Breast epithelium (tissue), 4 donors: ENCODE measurements at regions not wholly inside any gene's neighbourhood (a gene's known extent, or its start where the extent isn't known, plus 50 kb on each side); places are given as distances from the start of the nearest gene placed in this dataset.

Experiments used
- DNase-seq, 2 donors: peaks; one replicate each; pipeline ENCODE4 v3.0.0-alpha.2; 2019; ENCODE audit warnings: low spot score in 2 of 2
- H3K27ac ChIP-seq, 2 donors: fragments of 200-600 bp; sonication (generic) in 1 of 2; one replicate each; pipeline ENCODE4 v1.5.1; 2016 to 2019; ENCODE audit warnings: mild to moderate bottlenecking in 1 of 2
- H3K27me3 ChIP-seq, 2 donors: fragments of 200-600 bp; sonication (generic) in 1 of 2; one replicate each; pipeline versions ENCODE4 v1.5.1 to v1.6.0; 2017 to 2019; ENCODE audit warnings: control low read depth in 1 of 2, mild to moderate bottlenecking in 1 of 2
- H3K36me3 ChIP-seq: fragments of 200-600 bp; one replicate; pipeline ENCODE4 v1.5.1; 2019
- H3K4me1 ChIP-seq, 2 donors: fragments of 200-600 bp; sonication (generic); one replicate each; pipeline ENCODE4 v1.5.1; 2016 to 2019; ENCODE audit warnings: control low read depth in 1 of 2
- H3K4me3 ChIP-seq, 3 donors: fragments of 200-600 bp; sonication (generic); 1 replicate in 2 of 3; 2 replicates in 1 of 3; pipeline ENCODE4 v1.5.1; 2016 to 2019; ENCODE audit warnings: mild to moderate bottlenecking in 3 of 3, moderate library complexity in 2 of 3
- H3K9me3 ChIP-seq, 2 donors: fragments of 200-600 bp; sonication (generic) in 1 of 2; one replicate each; pipeline ENCODE4 v1.5.1; 2016 to 2019; ENCODE audit warnings: control low read depth in 1 of 2
- CTCF ChIP-seq, 3 donors: fragments of 450-650 bp; IDR thresholded peaks; one replicate each; pipeline ENCODE4 v1.5.1; 2016 to 2017; ENCODE audit warnings: antibody characterized with exemption in 3 of 3, mild to moderate bottlenecking in 3 of 3, moderate library complexity in 3 of 3
- POLR2A ChIP-seq: fragments of 450-650 bp; IDR thresholded peaks from one replicate; pipeline ENCODE4 v1.6.1; 2016; ENCODE audit warnings: antibody characterized with exemption, mild to moderate bottlenecking, moderate library complexity
- POLR2AphosphoS5 ChIP-seq, 3 donors: sonication (generic); formaldehyde crosslinking; IDR thresholded peaks; one replicate each; pipeline ENCODE4 v1.6.1; 2017; ENCODE audit warnings: antibody characterized with exemption in 3 of 3
- intact Hi-C: fragments of 100-400 bp; cut with DNase I; formaldehyde crosslinking; loops from one replicate; pipeline ENCODE4 v1.15.1; 2023; ENCODE audit warnings: low total_unique reads

- intact Hi-C loops, result no loop called here
- no peak overlapping the region for H3K27ac ChIP-seq
- no peak for TF ChIP-seq POLR2AphosphoS5 (IDR thresholded peaks at IDR 0.05)
- TF ChIP-seq CTCF (IDR thresholded peaks at IDR 0.05), result no peak
- TF ChIP-seq POLR2A, result no peak
Measured at GRCh38 chr3:82100378-82100777, 338.9 kb upstream of the GBE1 start.

GRCh38 chr3:82093641-82094040 is 332.2 kb upstream of the GBE1 start:
- Histone ChIP-seq H3K27ac (no peak overlapping the region), H3K36me3 (no peaks in the 10 kb centered on the region), H3K4me1 (no peaks in the 10 kb centered on the region), H3K27me3 (no peaks in the 10 kb centered on the region), H3K4me3 (no peak overlapping the region), H3K9me3 (peaks cover 0 to 5% of the 10 kb centered on the region in 2 donors)
- intact Hi-C loops, result loop anchor here (10.0 kb wide), 1 partner anchor 1409 kb away; no protein-coding TSS in a partner anchor
- no peak for DNase-seq
- no peak for TF ChIP-seq POLR2AphosphoS5 (IDR thresholded peaks at IDR 0.05)

More at GRCh38 chr3:82100378-82100777, 338.9 kb upstream of the GBE1 start:
- Histone ChIP-seq H3K4me1 (no peaks in the 10 kb centered on the region), H3K4me3 (no peak overlapping the region), H3K9me3 (no peaks in the 10 kb centered on the region), H3K36me3 (no peaks in the 10 kb centered on the region), H3K27me3 (no peaks in the 10 kb centered on the region)
- DNase-seq, result peak in 1 of 2 donors; percentile 23

- TF ChIP-seq CTCF (IDR thresholded peaks at IDR 0.05) (no peak), POLR2AphosphoS5 (IDR thresholded peaks at IDR 0.05) (no peak), POLR2A (no peak)
- H3K27me3 ChIP-seq, result no peaks in the 10 kb centered on the region
- no peaks in the 10 kb centered on the region for H3K4me1 ChIP-seq
- no peak overlapping the region for H3K27ac ChIP-seq
- DNase-seq, result no peak
- intact Hi-C loops, result no loop called here
- H3K9me3 ChIP-seq, result peaks cover 0 to 5% of the 10 kb centered on the region in 2 donors
- no peak overlapping the region for H3K4me3 ChIP-seq
- H3K36me3 ChIP-seq, result no peaks in the 10 kb centered on the region
Measured at GRCh38 chr3:82088749-82089148, 327.3 kb upstream of the GBE1 start.

- intact Hi-C loops, result no loop called here
- no peaks in the 10 kb centered on the region for H3K36me3 ChIP-seq
Measured at GRCh38 chr3:82087958-82088357, 326.5 kb upstream of the GBE1 start.

GRCh38 chr3:82085851-82086475 is 324.5 kb upstream of the GBE1 start:
- intact Hi-C loops, result no loop called here
- Histone ChIP-seq H3K9me3 (no peaks in the 10 kb centered on the region), H3K27ac (no peak overlapping the region), H3K4me3 (no peak overlapping the region), H3K4me1 (no peaks in the 10 kb centered on the region), H3K27me3 (no peaks in the 10 kb centered on the region), H3K36me3 (no peaks in the 10 kb centered on the region)
- TF ChIP-seq POLR2AphosphoS5 (IDR thresholded peaks at IDR 0.05) (no peak), POLR2A (no peak), CTCF (IDR thresholded peaks at IDR 0.05) (no peak)
- no peak for DNase-seq

More at GRCh38 chr3:82087958-82088357, 326.5 kb upstream of the GBE1 start:
- DNase-seq, result no peak
- Histone ChIP-seq H3K27ac (no peak overlapping the region), H3K4me3 (no peak overlapping the region), H3K27me3 (no peaks in the 10 kb centered on the region), H3K4me1 (no peaks in the 10 kb centered on the region), H3K9me3 (peaks cover 0 to 2% of the 10 kb centered on the region in 2 donors)
- TF ChIP-seq POLR2A, result no peak
- TF ChIP-seq POLR2AphosphoS5 (IDR thresholded peaks at IDR 0.05), result no peak
- no peak for TF ChIP-seq CTCF (IDR thresholded peaks at IDR 0.05)
